Activated T-cell treated with anti-CD3 and anti-CD28 coated beads, Interleukin-2, amount 50 U/mL, for 48 hours (primary cell): ENCODE measurements at regions not wholly inside any gene's neighbourhood (a gene's known extent, or its start where the extent isn't known, plus 50 kb on each side); places are given as distances from the start of the nearest gene placed in this dataset.

Experiments used
- DNase-seq, 2 experiments: peaks; one replicate each; pipeline ENCODE4 v3.0.0-alpha.2; 2020

- no peak for DNase-seq
These were observed 247.0 kb upstream of the PPP2R2D start for GRCh38 chr10:131653554-131654470.

- no peak for DNase-seq
These were observed 246.2 kb upstream of the PPP2R2D start for GRCh38 chr10:131654471-131655087.

GRCh38 chr10:131655101-131655849 lies 245.5 kb upstream of the PPP2R2D start:
- DNase-seq, result no peak

- no peak for DNase-seq
These were observed 244.8 kb upstream of the PPP2R2D start for GRCh38 chr10:131656009-131656408.

GRCh38 chr10:131656431-131656841 lies 244.4 kb upstream of the PPP2R2D start:
- DNase-seq, result no peak

- DNase-seq, result no peak
These were observed 243.4 kb upstream of the PPP2R2D start for GRCh38 chr10:131657318-131657984.

GRCh38 chr10:131657985-131658330 lies 242.8 kb upstream of the PPP2R2D start:
- DNase-seq, result no peak

GRCh38 chr10:131658476-131659110 lies 242.2 kb upstream of the PPP2R2D start:
- no peak for DNase-seq

- DNase-seq, result no peak
These were observed 240.4 kb upstream of the PPP2R2D start for GRCh38 chr10:131660427-131660826.

GRCh38 chr10:131662851-131663250 lies 238.0 kb upstream of the PPP2R2D start:
- no peak for DNase-seq

GRCh38 chr10:131663351-131663750 lies 237.5 kb upstream of the PPP2R2D start:
- DNase-seq, result no peak

- DNase-seq, result no peak
These were observed 234.7 kb upstream of the PPP2R2D start for GRCh38 chr10:131666091-131666490.

GRCh38 chr10:131667047-131667446 lies 233.8 kb upstream of the PPP2R2D start:
- no peak for DNase-seq

GRCh38 chr10:131667561-131667960 lies 233.2 kb upstream of the PPP2R2D start:
- no peak for DNase-seq

- no peak for DNase-seq
These were observed 231.9 kb upstream of the PPP2R2D start for GRCh38 chr10:131668903-131669302.

GRCh38 chr10:131669838-131670237 lies 231.0 kb upstream of the PPP2R2D start:
- no peak for DNase-seq

GRCh38 chr10:131670341-131670740 lies 230.5 kb upstream of the PPP2R2D start:
- DNase-seq, result no peak

- no peak for DNase-seq
These were observed 227.4 kb upstream of the PPP2R2D start for GRCh38 chr10:131673396-131673795.

- DNase-seq, result no peak
These were observed 226.7 kb upstream of the PPP2R2D start for GRCh38 chr10:131674130-131674529.

GRCh38 chr10:131675104-131675503 lies 225.7 kb upstream of the PPP2R2D start:
- DNase-seq, result no peak

- no peak for DNase-seq
These were observed 224.6 kb upstream of the PPP2R2D start for GRCh38 chr10:131676046-131676799.
